Activated CD8-positive, alpha-beta memory T cell treated with anti-CD3 and anti-CD28 coated beads, Interleukin-2, amount 10 ng/mL, durations not matched to agents 7 days and 5 days (primary cell): ENCODE measurements at regions not wholly inside any gene's neighbourhood (a gene's known extent, or its start where the extent isn't known, plus 50 kb on each side); places are given as distances from the start of the nearest gene placed in this dataset.

Experiments
- ATAC-seq: fragments of 150-1000 bp; cut with Tn5 transposase; one replicate; pipeline ENCODE4 v1.10.0; 2021; ENCODE audit warnings: moderate library complexity
- CTCF ChIA-PET: fragments of 350-600 bp; sonication (Branson Sonifier 250); formaldehyde crosslinking; loops from one replicate; lab custom pipeline; 2021; ENCODE audit warnings: antibody characterized with exemption; lab: Charles Lee
- DNase-seq: peaks from one replicate; pipeline ENCODE4 v3.0.0-alpha.2; 2020
- H3K27ac Mint-ChIP-seq: one replicate; pipeline ENCODE4 v1.8.0; 2021; ENCODE audit warnings: mild to moderate bottlenecking, mixed read lengths
- H3K27me3 Mint-ChIP-seq: one replicate; pipeline ENCODE4 v1.8.0; 2021; ENCODE audit warnings: mixed read lengths
- H3K36me3 Mint-ChIP-seq: one replicate; pipeline ENCODE4 v1.8.0; 2021; ENCODE audit warnings: mild to moderate bottlenecking, mixed read lengths
- H3K4me1 Mint-ChIP-seq: one replicate; pipeline ENCODE4 v1.8.0; 2021; ENCODE audit warnings: mixed read lengths
- H3K4me3 Mint-ChIP-seq: one replicate; pipeline ENCODE4 v1.8.0; 2021; ENCODE audit warnings: mild to moderate bottlenecking, moderate library complexity, mixed read lengths
- H3K9me3 Mint-ChIP-seq: one replicate; pipeline ENCODE4 v1.8.0; 2022; ENCODE audit warnings: low read depth, mixed read lengths

- Mint-ChIP-seq H3K27me3 (no peaks in the 10 kb centered on the region), H3K36me3 (no peaks in the 10 kb centered on the region), H3K4me3 (no peak overlapping the region), H3K9me3 (no peaks in the 10 kb centered on the region), H3K27ac (no peak overlapping the region), H3K4me1 (no peaks in the 10 kb centered on the region)
- DNase-seq = no peak
- CTCF ChIA-PET = no interaction called here
- no peak for ATAC-seq
Measured at GRCh38 chrX:131595120-131595519, 51.2 kb downstream of the OR13H1 start.

GRCh38 chrX:131607792-131608369, 64.0 kb downstream of the OR13H1 start:
- no peaks in the 10 kb centered on the region for H3K4me1 Mint-ChIP-seq
- no peak overlapping the region for H3K4me3 Mint-ChIP-seq
- CTCF ChIA-PET = no interaction called here
- no peaks in the 10 kb centered on the region for H3K36me3 Mint-ChIP-seq
- H3K27me3 Mint-ChIP-seq = peaks cover 3% of the 10 kb centered on the region
- H3K9me3 Mint-ChIP-seq = no peaks in the 10 kb centered on the region
- H3K27ac Mint-ChIP-seq = no peak overlapping the region
- ATAC-seq (no peak), DNase-seq (no peak)

GRCh38 chrX:131609480-131609879, 65.6 kb downstream of the OR13H1 start:
- no peaks in the 10 kb centered on the region for H3K36me3 Mint-ChIP-seq
- CTCF ChIA-PET = no interaction called here
- H3K9me3 Mint-ChIP-seq = no peaks in the 10 kb centered on the region

GRCh38 chrX:131613260-131613659, 69.4 kb downstream of the OR13H1 start:
- H3K27ac Mint-ChIP-seq = no peak overlapping the region
- no peaks in the 10 kb centered on the region for H3K27me3 Mint-ChIP-seq
- ATAC-seq = no peak
- CTCF ChIA-PET = no interaction called here
- H3K4me1 Mint-ChIP-seq = no peaks in the 10 kb centered on the region
- H3K9me3 Mint-ChIP-seq = no peaks in the 10 kb centered on the region
- H3K36me3 Mint-ChIP-seq = no peaks in the 10 kb centered on the region
- no peak overlapping the region for H3K4me3 Mint-ChIP-seq
- no peak for DNase-seq

More at GRCh38 chrX:131609480-131609879, 65.6 kb downstream of the OR13H1 start:
- DNase-seq (no peak), ATAC-seq (no peak)
- Mint-ChIP-seq H3K27me3 (peaks cover 3% of the 10 kb centered on the region), H3K4me1 (no peaks in the 10 kb centered on the region), H3K4me3 (no peak overlapping the region), H3K27ac (no peak overlapping the region)

GRCh38 chrX:131614241-131614640, 70.4 kb downstream of the OR13H1 start:
- DNase-seq (no peak), ATAC-seq (no peak)
- no peak overlapping the region for H3K27ac Mint-ChIP-seq
- H3K9me3 Mint-ChIP-seq = no peaks in the 10 kb centered on the region
- H3K27me3 Mint-ChIP-seq = no peaks in the 10 kb centered on the region
- CTCF ChIA-PET = no interaction called here
- H3K4me1 Mint-ChIP-seq = no peaks in the 10 kb centered on the region
- no peak overlapping the region for H3K4me3 Mint-ChIP-seq
- no peaks in the 10 kb centered on the region for H3K36me3 Mint-ChIP-seq

GRCh38 chrX:131617182-131617581, 73.3 kb downstream of the OR13H1 start:
- H3K9me3 Mint-ChIP-seq = no peaks in the 10 kb centered on the region
- no peak for DNase-seq
- CTCF ChIA-PET = no interaction called here
- H3K36me3 Mint-ChIP-seq = no peaks in the 10 kb centered on the region
- peaks cover 2% of the 10 kb centered on the region for H3K27me3 Mint-ChIP-seq
- H3K27ac Mint-ChIP-seq = no peak overlapping the region
- H3K4me3 Mint-ChIP-seq = no peak overlapping the region
- no peak for ATAC-seq
- no peaks in the 10 kb centered on the region for H3K4me1 Mint-ChIP-seq

GRCh38 chrX:131621650-131622049, 77.8 kb downstream of the OR13H1 start:
- no peak for ATAC-seq
- H3K27me3 Mint-ChIP-seq = peaks cover 4% of the 10 kb centered on the region
- H3K4me3 Mint-ChIP-seq = no peak overlapping the region
- no peaks in the 10 kb centered on the region for H3K4me1 Mint-ChIP-seq
- H3K36me3 Mint-ChIP-seq = no peaks in the 10 kb centered on the region
- no peak overlapping the region for H3K27ac Mint-ChIP-seq
- DNase-seq = no peak
- CTCF ChIA-PET = no interaction called here
- H3K9me3 Mint-ChIP-seq = no peaks in the 10 kb centered on the region

GRCh38 chrX:131626681-131627296, 82.9 kb downstream of the OR13H1 start:
- H3K4me3 Mint-ChIP-seq = no peak overlapping the region
- ATAC-seq (no peak), DNase-seq (no peak)
- H3K27me3 Mint-ChIP-seq = peaks cover 2% of the 10 kb centered on the region
- CTCF ChIA-PET = no interaction called here
- H3K9me3 Mint-ChIP-seq = no peaks in the 10 kb centered on the region
- H3K4me1 Mint-ChIP-seq = no peaks in the 10 kb centered on the region
- H3K36me3 Mint-ChIP-seq = no peaks in the 10 kb centered on the region
- no peak overlapping the region for H3K27ac Mint-ChIP-seq

- H3K4me1 Mint-ChIP-seq = no peaks in the 10 kb centered on the region
- no peaks in the 10 kb centered on the region for H3K36me3 Mint-ChIP-seq
- CTCF ChIA-PET = no interaction called here
- no peak overlapping the region for H3K4me3 Mint-ChIP-seq
- no peak overlapping the region for H3K27ac Mint-ChIP-seq
- H3K9me3 Mint-ChIP-seq = no peaks in the 10 kb centered on the region
- no peaks in the 10 kb centered on the region for H3K27me3 Mint-ChIP-seq
- no peak for ATAC-seq
- DNase-seq = no peak
Measured at GRCh38 chrX:131630534-131630933, 86.7 kb downstream of the OR13H1 start.

GRCh38 chrX:131633285-131633917, 89.5 kb downstream of the OR13H1 start:
- CTCF ChIA-PET = interaction anchor here (0.7 to 1.1 kb wide), 2 partner anchors 8 to 12 kb away, joined by 3 to 5 read pairs; no protein-coding TSS in a partner anchor
- DNase-seq = peak; percentile 47
- Mint-ChIP-seq H3K9me3 (no peaks in the 10 kb centered on the region), H3K36me3 (no peaks in the 10 kb centered on the region), H3K27ac (no peak overlapping the region), H3K4me1 (no peaks in the 10 kb centered on the region), H3K4me3 (no peak overlapping the region), H3K27me3 (no peaks in the 10 kb centered on the region)
- peak; percentile 63 for ATAC-seq

GRCh38 chrX:131634900-131635299, 91.0 kb downstream of the OR13H1 start:
- H3K27me3 Mint-ChIP-seq = no peaks in the 10 kb centered on the region
- no peaks in the 10 kb centered on the region for H3K4me1 Mint-ChIP-seq
- ATAC-seq = no peak
- DNase-seq = no peak
- CTCF ChIA-PET = no interaction called here
- H3K36me3 Mint-ChIP-seq = no peaks in the 10 kb centered on the region
- no peak overlapping the region for H3K27ac Mint-ChIP-seq
- H3K9me3 Mint-ChIP-seq = no peaks in the 10 kb centered on the region
- H3K4me3 Mint-ChIP-seq = no peak overlapping the region

- CTCF ChIA-PET = interaction anchor here (1.8 kb wide), 1 partner anchor 13 kb away, joined by 5 read pairs; no protein-coding TSS in a partner anchor
- no peak for DNase-seq
- Mint-ChIP-seq H3K36me3 (no peaks in the 10 kb centered on the region), H3K9me3 (no peaks in the 10 kb centered on the region), H3K27ac (no peak overlapping the region), H3K4me3 (no peak overlapping the region), H3K27me3 (no peaks in the 10 kb centered on the region), H3K4me1 (no peaks in the 10 kb centered on the region)
- ATAC-seq = no peak
Measured at GRCh38 chrX:131646106-131646505, 102.2 kb downstream of the OR13H1 start.

- CTCF ChIA-PET = no interaction called here
- no peak for ATAC-seq
Measured at GRCh38 chrX:131649741-131650140, 105.9 kb downstream of the OR13H1 start.

More at GRCh38 chrX:131649741-131650140, 105.9 kb downstream of the OR13H1 start:
- Mint-ChIP-seq H3K4me3 (no peak overlapping the region), H3K27ac (no peak overlapping the region), H3K27me3 (peaks cover 2% of the 10 kb centered on the region), H3K9me3 (no peaks in the 10 kb centered on the region), H3K4me1 (no peaks in the 10 kb centered on the region), H3K36me3 (no peaks in the 10 kb centered on the region)
- no peak for DNase-seq
